ENCODE measurements at regions not wholly inside any gene's neighbourhood (a gene's known extent, or its start where the extent isn't known, plus 50 kb on each side); places are given as distances from the start of the nearest gene placed in this dataset.

- ATAC-seq, result no peak
- peak; percentile 66 for TF ChIP-seq ISL1 (CRISPR knock-in tag; IDR thresholded peaks at IDR 0.05)
- TF ChIP-seq ZNF70 (CRISPR knock-in tag; IDR thresholded peaks at IDR 0.05), result no peak
- TF ChIP-seq OSR1 (CRISPR knock-in tag; IDR thresholded peaks at IDR 0.05), result no peak
- 0 out of 2 replicates have a peak, but pooled peaks have one; percentile 33 for TF ChIP-seq ZFP3 (CRISPR knock-in tag; IDR thresholded peaks at IDR 0.05)
Observed at GRCh38 chr4:34046580-34046979, 2197.7 kb downstream of the ARAP2 start.

GRCh38 chr4:34047363-34047762 lies 2197.0 kb downstream of the ARAP2 start:
- no peak for ATAC-seq
- TF ChIP-seq RARB (CRISPR knock-in tag; IDR thresholded peaks at IDR 0.05), result no peak
- TF ChIP-seq CSDC2 (CRISPR knock-in tag; IDR thresholded peaks at IDR 0.05), result no peak
- no peak for TF ChIP-seq TCF4 (CRISPR knock-in tag; IDR thresholded peaks at IDR 0.05; ENCODE audit: borderline replicate concordance)
- TF ChIP-seq ISL1 (CRISPR knock-in tag; IDR thresholded peaks at IDR 0.05), result no peak
- TF ChIP-seq BACH2 (CRISPR knock-in tag; IDR thresholded peaks at IDR 0.05; ENCODE audit: borderline replicate concordance), result no peak
- no peak for TF ChIP-seq GLIS3 (CRISPR knock-in tag; IDR thresholded peaks at IDR 0.05)
- no peak for TF ChIP-seq CSRNP3 (CRISPR knock-in tag; IDR thresholded peaks at IDR 0.05)
- no peak for TF ChIP-seq SNAI2 (CRISPR knock-in tag; IDR thresholded peaks at IDR 0.05)
- no peak for TF ChIP-seq PPARA (CRISPR knock-in tag; IDR thresholded peaks at IDR 0.05; ENCODE audit: borderline replicate concordance)
- TF ChIP-seq TOX (CRISPR knock-in tag; IDR thresholded peaks at IDR 0.05; ENCODE audit: borderline replicate concordance), result no peak
- TF ChIP-seq ZFP30 (CRISPR knock-in tag; IDR thresholded peaks at IDR 0.05), result no peak
- TF ChIP-seq ZNF70 (CRISPR knock-in tag; IDR thresholded peaks at IDR 0.05), result no peak
- no peak for TF ChIP-seq POU6F1 (CRISPR knock-in tag; IDR thresholded peaks at IDR 0.05; ENCODE audit: borderline replicate concordance, low read depth)
- no peak for TF ChIP-seq ZNF8 (CRISPR knock-in tag; IDR thresholded peaks at IDR 0.05)
- TF ChIP-seq ARNTL (CRISPR knock-in tag; IDR thresholded peaks at IDR 0.05; ENCODE audit: borderline replicate concordance, low read depth), result no peak

GRCh38 chr4:34066126-34066525 lies 2178.2 kb downstream of the ARAP2 start:
- no peak for ATAC-seq
- TF ChIP-seq ARNTL (CRISPR knock-in tag; IDR thresholded peaks at IDR 0.05; ENCODE audit: borderline replicate concordance, low read depth), result no peak
- no peak for TF ChIP-seq PATZ1 (CRISPR knock-in tag; IDR thresholded peaks at IDR 0.05; ENCODE audit: borderline replicate concordance)
- TF ChIP-seq ZNF565 (CRISPR knock-in tag; conservative IDR thresholded peaks at IDR 0.05; ENCODE audit: low read depth), result no peak
- TF ChIP-seq ZNF8 (CRISPR knock-in tag; IDR thresholded peaks at IDR 0.05), result no peak

GRCh38 chr4:34091451-34091850 lies 2152.9 kb downstream of the ARAP2 start:
- no peak for ATAC-seq
- no peak for TF ChIP-seq ZNF70 (CRISPR knock-in tag; IDR thresholded peaks at IDR 0.05)
- TF ChIP-seq TCF4 (CRISPR knock-in tag; IDR thresholded peaks at IDR 0.05; ENCODE audit: borderline replicate concordance), result no peak
- TF ChIP-seq OSR1 (CRISPR knock-in tag; IDR thresholded peaks at IDR 0.05), result no peak
- TF ChIP-seq ZC3H10 (CRISPR knock-in tag; IDR thresholded peaks at IDR 0.05), result no peak
- TF ChIP-seq CREB5 (CRISPR knock-in tag; IDR thresholded peaks at IDR 0.05; ENCODE audit: low read depth), result no peak
- TF ChIP-seq POU6F1 (CRISPR knock-in tag; IDR thresholded peaks at IDR 0.05; ENCODE audit: borderline replicate concordance, low read depth), result no peak
- TF ChIP-seq CSRNP3 (CRISPR knock-in tag; IDR thresholded peaks at IDR 0.05), result no peak
- no peak for TF ChIP-seq TSHZ2 (CRISPR knock-in tag; IDR thresholded peaks at IDR 0.05)
- TF ChIP-seq ZNF565 (CRISPR knock-in tag; conservative IDR thresholded peaks at IDR 0.05; ENCODE audit: low read depth), result no peak
- TF ChIP-seq SNAI2 (CRISPR knock-in tag; IDR thresholded peaks at IDR 0.05), result no peak
- TF ChIP-seq CSDC2 (CRISPR knock-in tag; IDR thresholded peaks at IDR 0.05), result no peak

Data from SK-N-SH treated with all-trans-retinoic acid at 6 μM for 48 hours (cell line).